Sigmoid colon (tissue), 6 donors: ENCODE measurements at regions not wholly inside any gene's neighbourhood (a gene's known extent, or its start where the extent isn't known, plus 50 kb on each side); places are given as distances from the start of the nearest gene placed in this dataset.

Experiments
- DNase-seq: peaks from one replicate; pipeline ENCODE4 v3.0.0-alpha.2; 2019
- H3K27ac ChIP-seq, 4 donors: fragments of 200-600 bp; sonication (generic); one replicate each; pipeline ENCODE4 v1.5.1; 2016 to 2019; ENCODE audit warnings: mild to moderate bottlenecking in 1 of 4
- H3K27me3 ChIP-seq, 3 donors: fragments of 200-600 bp; sonication (generic); one replicate each; pipeline ENCODE4 v1.5.1; 2019; ENCODE audit warnings: mild to moderate bottlenecking in 1 of 3
- H3K36me3 ChIP-seq, 4 donors: fragments of 200-600 bp; sonication (generic); one replicate each; pipeline ENCODE4 v1.5.1; 2016 to 2019
- H3K4me1 ChIP-seq, 4 donors: fragments of 200-600 bp; sonication (generic); one replicate each; pipeline ENCODE4 v1.5.1; 2017 to 2019
- H3K4me3 ChIP-seq, 4 donors: fragments of 200-600 bp; sonication (generic); one replicate each; pipeline ENCODE4 v1.5.1; 2017 to 2019; ENCODE audit warnings: mild to moderate bottlenecking in 2 of 4, moderate library complexity in 1 of 4
- H3K9me3 ChIP-seq, 4 donors: fragments of 200-600 bp in 3 of 4; sonication (generic) in 3 of 4; one replicate each; pipeline versions ENCODE4 v1.5.1 to v1.6.1; 2013 to 2019
- EP300 ChIP-seq, 4 donors: sonication (generic); formaldehyde crosslinking; IDR thresholded peaks; one replicate each; pipeline ENCODE4 v1.6.1; 2017; ENCODE audit warnings: antibody characterized with exemption in 4 of 4
- POLR2A ChIP-seq, 2 donors: fragments of 450-650 bp; IDR thresholded peaks; one replicate each; pipeline ENCODE4 v1.6.1; 2016; ENCODE audit warnings: antibody characterized with exemption in 2 of 2, mild to moderate bottlenecking in 2 of 2, moderate library complexity in 2 of 2
- POLR2AphosphoS5 ChIP-seq, 4 donors: sonication (generic); formaldehyde crosslinking; IDR thresholded peaks; one replicate each; pipeline ENCODE4 v1.6.1; 2017; ENCODE audit warnings: antibody characterized with exemption in 4 of 4
- WGBS, 2 donors: extraction: QIAGEN DNeasy Blood & Tissue Kit; methylation state at CpG; one replicate each; pipeline ENCODE4 v1.1.7; 2013; 5-methylcytosine and 5-hydroxymethylcytosine counted together
- intact Hi-C: fragments of 100-400 bp; cut with DNase I; formaldehyde crosslinking; loops from one replicate; pipeline ENCODE4 v1.15.1; 2023
- TF ChIP-seq, protein P1 (sequence below), 4 experiments: fragments of 450-650 bp in 3 of 4; fragments of 200-600 bp in 1 of 4; IDR thresholded peaks; one replicate each; pipeline ENCODE4 v1.5.1; 2016 to 2019; ENCODE audit warnings: antibody characterized with exemption in 4 of 4, mild to moderate bottlenecking in 3 of 4, moderate library complexity in 2 of 4
- donor health status: healthy with polysubstance abuse.
- donor health status: healthy.

DNA sequence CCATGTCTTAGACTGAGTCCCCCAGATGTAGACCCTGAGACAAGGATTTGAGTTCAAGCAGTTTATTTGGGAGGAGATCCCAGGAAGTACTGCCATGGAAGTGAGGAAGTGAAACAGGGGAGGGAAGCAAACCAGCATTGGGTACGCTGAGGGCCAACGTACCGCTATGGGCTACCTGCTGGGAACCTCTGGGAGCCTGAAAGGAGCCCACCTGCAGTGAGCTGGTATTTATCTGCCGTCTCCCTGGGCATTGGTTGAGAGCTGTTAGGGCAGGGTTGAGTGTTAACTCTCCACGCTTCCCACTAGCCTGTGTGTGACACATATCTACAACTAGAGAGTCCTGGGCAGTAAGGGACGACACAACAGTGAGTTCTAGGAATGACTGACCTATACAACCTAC lies 131.6 kb upstream of the SLC24A2 start:
- Histone ChIP-seq H3K36me3 (no peaks in the 10 kb centered on the region), H3K9me3 (no peaks in the 10 kb centered on the region), H3K27me3 (no peaks in the 10 kb centered on the region), H3K4me1 (peaks cover 0 to 6% (median 3%) of the 10 kb centered on the region in 4 donors), H3K27ac (no peak overlapping the region), H3K4me3 (no peak overlapping the region)
- intact Hi-C loops = loop anchor here (5.0 to 10.0 kb wide), 4 partner anchors 428 to 644 kb away; no protein-coding TSS in a partner anchor
- TF ChIP-seq, protein P1, sequence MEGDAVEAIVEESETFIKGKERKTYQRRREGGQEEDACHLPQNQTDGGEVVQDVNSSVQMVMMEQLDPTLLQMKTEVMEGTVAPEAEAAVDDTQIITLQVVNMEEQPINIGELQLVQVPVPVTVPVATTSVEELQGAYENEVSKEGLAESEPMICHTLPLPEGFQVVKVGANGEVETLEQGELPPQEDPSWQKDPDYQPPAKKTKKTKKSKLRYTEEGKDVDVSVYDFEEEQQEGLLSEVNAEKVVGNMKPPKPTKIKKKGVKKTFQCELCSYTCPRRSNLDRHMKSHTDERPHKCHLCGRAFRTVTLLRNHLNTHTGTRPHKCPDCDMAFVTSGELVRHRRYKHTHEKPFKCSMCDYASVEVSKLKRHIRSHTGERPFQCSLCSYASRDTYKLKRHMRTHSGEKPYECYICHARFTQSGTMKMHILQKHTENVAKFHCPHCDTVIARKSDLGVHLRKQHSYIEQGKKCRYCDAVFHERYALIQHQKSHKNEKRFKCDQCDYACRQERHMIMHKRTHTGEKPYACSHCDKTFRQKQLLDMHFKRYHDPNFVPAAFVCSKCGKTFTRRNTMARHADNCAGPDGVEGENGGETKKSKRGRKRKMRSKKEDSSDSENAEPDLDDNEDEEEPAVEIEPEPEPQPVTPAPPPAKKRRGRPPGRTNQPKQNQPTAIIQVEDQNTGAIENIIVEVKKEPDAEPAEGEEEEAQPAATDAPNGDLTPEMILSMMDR (IDR thresholded peaks at IDR 0.05) = no peak
- TF ChIP-seq POLR2AphosphoS5 (IDR thresholded peaks at IDR 0.05) (no peak), POLR2A (IDR thresholded peaks at IDR 0.05) (no peak), EP300 (IDR thresholded peaks at IDR 0.05) (no peak)
- 88 to 92% methylated on average over 6 of the region's 6 CpGs for WGBS, 2 donors
- no peak for DNase-seq

DNA sequence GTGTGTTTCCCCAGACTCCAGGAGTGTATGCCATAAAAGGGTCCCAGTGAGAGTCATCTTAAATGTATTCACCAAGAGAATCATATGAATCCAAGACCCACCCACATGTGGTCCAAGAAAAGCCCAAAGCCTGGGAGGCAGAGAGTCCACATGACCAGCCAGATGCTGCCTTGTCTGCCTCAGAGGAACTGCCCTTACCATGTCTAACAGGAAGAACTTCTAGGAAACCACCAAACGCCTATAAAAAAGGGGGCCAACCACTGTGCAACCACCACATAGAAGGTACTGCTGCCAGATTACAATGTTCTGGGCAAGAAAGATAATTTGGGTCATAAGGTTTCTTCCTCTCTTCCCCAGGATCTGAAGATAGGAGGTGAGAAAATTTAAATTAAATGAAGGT lies 129.8 kb upstream of the SLC24A2 start:
- intact Hi-C loops = no loop called here
- Histone ChIP-seq H3K4me1 (peaks cover 0 to 6% (median 3%) of the 10 kb centered on the region in 4 donors), H3K4me3 (no peak overlapping the region), H3K9me3 (no peaks in the 10 kb centered on the region), H3K27me3 (no peaks in the 10 kb centered on the region), H3K36me3 (no peaks in the 10 kb centered on the region), H3K27ac (no peak overlapping the region)
- no peak for DNase-seq
- 45 to 73% methylated on average over 1 of the region's 1 CpG for WGBS, 2 donors
- TF ChIP-seq POLR2AphosphoS5 (IDR thresholded peaks at IDR 0.05) = no peak
- no peak for TF ChIP-seq EP300 (IDR thresholded peaks at IDR 0.05)
- no peak for TF ChIP-seq POLR2A (IDR thresholded peaks at IDR 0.05)
- TF ChIP-seq, protein P1 (IDR thresholded peaks at IDR 0.05) = no peak

DNA sequence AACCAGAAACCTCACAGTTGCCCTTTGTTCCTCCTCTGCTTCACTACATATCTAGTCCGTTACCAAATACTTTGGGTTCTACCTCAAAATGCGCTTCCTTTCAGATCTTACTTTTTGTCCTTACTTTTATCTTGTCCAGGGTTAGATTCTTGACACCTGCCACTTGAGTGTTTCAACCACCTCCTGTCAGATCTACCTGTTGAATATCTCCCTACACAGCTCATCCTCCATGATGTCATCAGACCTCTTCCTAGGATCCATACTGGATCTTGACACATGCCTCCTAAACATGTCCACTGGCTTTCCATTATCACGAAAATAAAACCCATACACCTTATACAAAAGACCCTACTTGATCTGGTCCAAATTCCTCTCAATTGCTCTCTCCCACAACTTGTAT lies 125.2 kb upstream of the SLC24A2 start:
- H3K4me1 ChIP-seq = no peaks in the 10 kb centered on the region
- intact Hi-C loops = no loop called here
- H3K27me3 ChIP-seq = no peaks in the 10 kb centered on the region
- no peak overlapping the region for H3K4me3 ChIP-seq
- 91 to 94% methylated on average over 3 of the region's 3 CpGs for WGBS, 2 donors
- no peak overlapping the region for H3K27ac ChIP-seq
- no peaks in the 10 kb centered on the region for H3K9me3 ChIP-seq
- H3K36me3 ChIP-seq = no peaks in the 10 kb centered on the region
- TF ChIP-seq POLR2A (IDR thresholded peaks at IDR 0.05) (no peak), EP300 (IDR thresholded peaks at IDR 0.05) (no peak), POLR2AphosphoS5 (IDR thresholded peaks at IDR 0.05) (no peak)
- TF ChIP-seq, protein P1 (IDR thresholded peaks at IDR 0.05) = no peak
- DNase-seq = no peak

DNA sequence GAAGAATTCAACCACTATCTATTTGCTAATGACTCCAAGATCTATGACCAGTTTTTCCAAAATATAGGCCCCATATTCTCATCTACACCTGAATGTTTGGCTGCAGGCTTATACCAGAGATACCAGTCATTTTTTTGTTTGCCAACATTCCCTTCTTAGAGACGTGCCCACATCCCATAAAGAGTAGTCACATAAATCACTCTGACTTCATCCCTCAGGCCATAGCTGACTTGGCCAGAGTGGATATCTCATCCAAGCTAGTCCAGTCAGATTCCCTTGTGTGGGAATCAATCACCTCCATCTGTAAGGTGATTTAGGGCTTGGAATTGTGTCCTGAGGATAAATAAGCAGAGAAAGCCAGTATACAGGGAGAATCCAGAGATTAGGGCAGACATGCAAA lies 124.3 kb upstream of the SLC24A2 start:
- Histone ChIP-seq H3K27me3 (no peaks in the 10 kb centered on the region), H3K4me1 (no peaks in the 10 kb centered on the region), H3K27ac (no peak overlapping the region), H3K4me3 (no peak overlapping the region), H3K9me3 (no peaks in the 10 kb centered on the region), H3K36me3 (no peaks in the 10 kb centered on the region)
- WGBS, 2 donors = 24 to 54% methylated on average over 1 of the region's 1 CpG
- no peak for DNase-seq
- TF ChIP-seq, protein P1 (IDR thresholded peaks at IDR 0.05) = no peak
- no peak for TF ChIP-seq EP300 (IDR thresholded peaks at IDR 0.05)
- no peak for TF ChIP-seq POLR2AphosphoS5 (IDR thresholded peaks at IDR 0.05)
- TF ChIP-seq POLR2A (IDR thresholded peaks at IDR 0.05) = no peak
- intact Hi-C loops = no loop called here

DNA sequence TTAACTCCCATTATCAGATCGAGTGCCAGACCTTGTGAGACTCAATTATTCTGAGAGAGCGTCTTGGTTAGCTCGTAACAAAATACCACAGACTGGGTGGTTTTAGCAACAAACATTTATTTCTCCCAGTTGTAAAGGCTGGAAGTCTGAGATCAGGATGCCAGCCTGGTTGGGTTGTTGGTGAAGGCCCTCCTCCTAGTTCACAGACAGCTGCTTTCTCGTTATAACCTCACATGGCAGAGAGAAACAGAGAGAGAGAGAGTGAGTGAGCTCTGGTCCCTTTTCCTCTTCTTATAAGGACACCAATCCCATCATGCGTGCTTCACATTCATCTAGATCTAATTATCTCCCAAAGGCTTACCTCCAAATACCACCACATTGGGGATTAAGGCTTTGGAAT lies 114.2 kb upstream of the SLC24A2 start:
- TF ChIP-seq POLR2A (IDR thresholded peaks at IDR 0.05) = no peak
- TF ChIP-seq POLR2AphosphoS5 (IDR thresholded peaks at IDR 0.05) = no peak
- no peak for TF ChIP-seq EP300 (IDR thresholded peaks at IDR 0.05)
- TF ChIP-seq, protein P1 (IDR thresholded peaks at IDR 0.05) = no peak
- no peak overlapping the region for H3K4me3 ChIP-seq
- no peaks in the 10 kb centered on the region for H3K27me3 ChIP-seq
- H3K27ac ChIP-seq = no peak overlapping the region
- WGBS, 2 donors = 65 to 76% methylated on average over 5 of the region's 5 CpGs
- no peaks in the 10 kb centered on the region for H3K9me3 ChIP-seq
- H3K36me3 ChIP-seq = no peaks in the 10 kb centered on the region
- H3K4me1 ChIP-seq = no peaks in the 10 kb centered on the region
- DNase-seq = no peak
- intact Hi-C loops = no loop called here
